Astrocyte (in vitro differentiated cells and primary cell): ENCODE measurements at regions not wholly inside any gene's neighbourhood (a gene's known extent, or its start where the extent isn't known, plus 50 kb on each side); places are given as distances from the start of the nearest gene placed in this dataset.

ENCODE experiments used
- CTCF ChIP-seq: IDR thresholded peaks from 2 replicates; pipeline ENCODE4 v1.5.1; 2011; ENCODE audit warnings: low read depth, mild to moderate bottlenecking, inconsistent platforms, low read length, moderate library complexity; ENCODE audit not compliant: insufficient read depth
- EZH2 ChIP-seq: IDR thresholded peaks from 2 replicates; pipeline ENCODE4 v1.6.1; 2012; ENCODE audit warnings: mild to moderate bottlenecking, low read length, inconsistent platforms; ENCODE audit not compliant: insufficient read depth

DNA sequence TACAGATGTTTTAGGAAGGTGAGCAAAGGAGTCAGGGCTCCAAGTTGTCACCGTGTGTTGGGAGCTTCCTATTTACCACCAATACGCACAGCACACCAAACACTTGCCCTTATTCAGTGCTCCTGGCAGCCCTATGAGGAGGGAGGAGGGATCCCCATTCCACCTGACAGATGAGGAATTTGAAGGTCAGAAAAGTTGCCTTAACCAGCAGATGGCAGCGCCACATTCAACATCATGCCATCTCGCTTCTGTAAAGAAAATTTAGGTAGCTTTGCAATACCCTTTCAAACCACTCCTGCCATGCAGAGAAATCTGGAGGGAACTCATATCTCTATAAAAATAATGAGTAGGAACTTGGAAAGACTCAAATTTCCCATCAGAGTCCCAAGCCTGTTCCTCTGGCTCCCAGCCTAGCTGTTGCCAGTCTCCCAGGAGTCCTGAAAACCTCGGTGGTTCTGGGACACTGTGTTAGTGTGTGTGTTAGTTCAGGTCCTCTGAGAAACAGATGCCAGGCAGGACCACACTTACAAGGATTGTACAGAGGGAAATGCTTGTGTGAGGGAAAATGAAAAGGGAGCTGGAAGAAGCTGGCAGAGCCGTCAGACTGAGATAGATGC, 410.5 kb downstream of the MED13L start:
- TF ChIP-seq CTCF (no peak), EZH2 (no peak)
